Amniotic stem cell (primary cell): ENCODE measurements at regions not wholly inside any gene's neighbourhood (a gene's known extent, or its start where the extent isn't known, plus 50 kb on each side); places are given as distances from the start of the nearest gene placed in this dataset.

Experiments used
- DNase-seq: peaks from one replicate; lab custom pipeline; 2025; lab: John Stamatoyannopoulos, UW

- no peak for DNase-seq
Observed at GRCh38 chr2:21694079-21694878, 570.5 kb downstream of the TDRD15 start.

GRCh38 chr2:21696900-21697299, 573.1 kb downstream of the TDRD15 start:
- no peak for DNase-seq

DNA sequence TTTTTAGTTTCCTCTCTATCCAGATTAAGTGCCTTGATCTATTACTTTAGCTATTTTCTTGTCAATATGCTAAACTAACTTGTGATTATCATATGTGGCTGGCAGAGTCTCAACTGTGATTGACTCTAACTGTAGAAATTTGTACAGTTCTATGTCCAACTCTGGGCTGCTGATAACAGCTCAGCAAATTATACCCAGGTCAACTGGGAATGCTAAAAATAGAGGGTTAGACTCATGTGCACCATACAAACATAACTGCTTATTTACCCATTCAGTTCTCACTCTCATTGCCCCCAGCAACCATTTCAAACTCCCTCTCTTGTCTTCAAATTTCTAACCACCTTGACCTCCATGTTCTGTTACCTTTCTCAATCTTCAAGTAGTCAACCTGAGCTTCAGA, 576.9 kb downstream of the TDRD15 start:
- DNase-seq = no peak

DNA sequence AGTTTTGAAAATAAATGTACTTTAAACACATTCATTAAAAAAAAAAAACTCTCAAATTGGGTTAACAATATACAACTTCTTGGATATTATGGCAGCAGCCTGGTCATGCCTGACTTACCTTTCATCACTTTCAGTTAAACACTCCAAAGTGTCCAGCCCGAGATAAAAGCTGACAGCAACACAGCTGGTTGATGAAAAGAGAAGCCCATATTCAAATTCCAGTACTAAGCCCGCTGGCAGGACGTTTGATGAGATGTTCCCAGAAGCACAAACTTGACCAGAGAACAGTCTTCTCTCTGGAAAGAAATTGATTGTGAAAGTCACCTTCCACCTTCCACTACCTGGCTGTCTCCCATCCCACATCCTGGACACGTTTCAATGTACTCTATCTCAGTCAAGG, 586.3 kb downstream of the TDRD15 start:
- DNase-seq = no peak

DNA sequence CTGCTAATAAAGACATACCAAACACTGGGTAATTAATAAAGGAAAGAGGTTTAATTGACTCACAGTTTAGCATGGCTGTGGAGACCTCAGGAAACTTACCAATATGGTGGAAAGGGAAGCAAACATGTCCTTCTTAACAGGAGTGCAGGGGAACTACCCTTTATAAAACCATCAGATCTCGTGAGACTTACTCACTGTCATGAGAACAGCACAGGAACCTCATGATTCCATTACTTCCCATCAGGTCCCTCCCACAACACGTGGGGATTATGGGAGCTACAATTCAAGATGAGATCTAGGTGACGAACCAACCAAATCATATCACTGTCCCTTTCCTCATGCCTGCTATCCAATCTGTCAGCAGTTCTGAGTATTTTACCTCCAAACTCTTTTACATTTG, 586.7 kb downstream of the TDRD15 start:
- no peak for DNase-seq

DNA sequence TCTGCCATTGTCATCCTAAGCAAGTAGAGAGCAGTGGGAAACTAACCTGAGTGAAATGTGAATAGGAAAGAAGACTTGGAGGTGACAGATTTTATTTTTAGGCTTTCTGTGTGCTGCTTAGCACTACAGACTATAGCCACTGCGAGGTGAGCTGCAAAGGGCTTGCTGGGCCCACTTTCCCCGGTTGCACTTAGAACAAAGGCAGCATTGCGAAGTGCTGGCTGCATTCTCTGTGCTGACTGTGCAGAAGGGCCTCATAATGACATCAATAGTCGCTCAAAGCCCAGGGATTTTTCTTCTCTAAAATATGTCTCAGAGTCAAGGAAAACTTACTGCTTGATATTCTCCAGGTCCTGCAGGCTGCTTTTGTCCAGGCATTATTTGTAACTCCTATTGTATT, 592.1 kb downstream of the TDRD15 start:
- DNase-seq = no peak

DNA sequence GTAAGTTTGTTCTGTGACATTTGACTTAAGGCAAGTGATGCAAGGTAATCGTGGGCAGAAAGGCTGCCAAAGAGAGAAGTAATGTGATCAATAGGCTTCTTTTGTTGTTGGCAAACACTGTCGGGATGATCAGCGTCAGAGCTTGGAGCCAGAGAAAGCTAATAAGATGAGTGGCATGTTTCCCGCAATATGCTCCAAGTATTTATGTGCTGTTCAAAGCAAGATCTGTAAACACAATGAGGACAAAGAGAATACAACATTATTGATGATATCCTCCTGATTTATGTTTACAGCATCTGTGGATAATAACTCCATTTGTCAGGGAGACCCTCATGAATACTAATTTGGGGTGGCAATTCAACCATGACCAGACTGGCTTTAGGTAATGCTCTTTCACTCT, 603.3 kb downstream of the TDRD15 start:
- DNase-seq = no peak

DNA sequence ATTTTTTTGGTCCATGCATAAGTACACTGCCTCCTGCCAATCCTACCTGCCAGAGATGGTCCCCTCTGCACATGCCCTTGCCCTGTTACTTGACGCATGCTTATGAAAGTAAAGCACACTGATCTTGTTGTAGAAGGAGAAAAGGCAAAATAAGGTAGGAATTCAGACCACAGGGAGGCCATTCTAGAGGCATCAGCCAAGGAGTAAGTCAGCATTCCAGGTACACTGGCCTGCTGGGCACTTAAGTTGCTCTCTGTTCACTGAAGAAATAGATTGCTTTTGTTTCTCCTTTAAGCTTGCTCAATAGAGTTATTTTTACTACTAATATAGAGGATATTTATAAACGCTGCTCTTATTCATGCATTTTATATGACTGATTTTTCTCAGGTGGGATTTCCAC, 604.4 kb downstream of the TDRD15 start:
- DNase-seq = no peak

DNA sequence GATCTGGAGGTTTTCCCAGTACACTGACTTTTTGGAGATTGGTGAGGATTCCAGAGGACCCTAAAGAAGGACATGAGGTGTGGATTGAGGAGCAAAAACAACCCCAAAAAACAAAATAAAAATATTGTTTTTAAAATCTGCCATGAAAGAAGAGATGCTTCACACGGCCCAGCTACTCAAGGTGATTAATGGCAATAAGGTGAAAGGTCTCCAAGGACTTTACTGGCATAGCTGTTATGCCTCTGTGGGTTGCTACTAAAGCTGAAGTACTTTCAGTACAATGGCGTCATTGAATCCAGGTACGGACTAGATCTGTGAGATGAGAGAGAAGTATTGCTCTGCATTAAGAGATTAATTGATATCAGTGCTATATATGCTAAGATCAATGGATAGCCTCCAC, 606.4 kb downstream of the TDRD15 start:
- DNase-seq = no peak

DNA sequence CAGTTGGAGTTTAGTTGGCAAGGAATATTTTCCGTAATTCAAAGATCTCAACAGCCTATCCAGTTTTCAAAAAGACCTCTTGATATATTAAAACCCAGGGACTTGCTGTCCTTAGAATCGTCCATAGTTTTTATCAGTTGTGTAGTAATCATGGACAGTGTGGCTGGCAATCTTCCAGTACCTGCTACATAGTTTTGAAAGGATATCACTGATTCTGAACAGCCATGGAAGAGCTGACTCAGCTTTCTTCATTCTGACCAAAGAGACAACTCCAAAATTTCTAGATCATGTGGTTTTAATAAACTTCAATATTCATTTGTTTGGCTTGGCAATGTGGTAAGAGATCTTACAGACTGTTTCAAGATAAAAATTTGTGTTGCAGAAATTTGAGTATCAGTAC, 616.7 kb downstream of the TDRD15 start:
- no peak for DNase-seq

DNA sequence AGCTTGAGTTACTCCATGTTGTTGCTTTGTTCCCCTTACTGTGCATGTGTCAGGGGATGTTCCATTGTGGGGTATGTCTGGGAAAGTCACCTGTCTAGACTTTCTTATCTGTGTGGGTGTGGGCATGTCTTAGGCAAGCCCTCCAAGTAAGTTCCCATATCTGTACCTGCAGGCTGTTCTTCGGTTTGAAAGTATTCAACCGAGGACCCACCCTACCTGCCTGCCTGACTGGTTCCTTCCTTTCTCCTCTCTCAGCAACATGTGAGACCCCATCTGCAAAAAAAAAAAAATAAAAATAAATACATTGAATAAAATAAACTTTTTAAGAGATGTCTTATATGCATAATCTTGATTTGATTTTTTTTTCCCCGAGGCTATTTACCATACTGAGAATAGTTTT, 622.7 kb downstream of the TDRD15 start:
- no peak for DNase-seq

GRCh38 chr2:21748501-21748900, 624.7 kb downstream of the TDRD15 start:
- no peak for DNase-seq

DNA sequence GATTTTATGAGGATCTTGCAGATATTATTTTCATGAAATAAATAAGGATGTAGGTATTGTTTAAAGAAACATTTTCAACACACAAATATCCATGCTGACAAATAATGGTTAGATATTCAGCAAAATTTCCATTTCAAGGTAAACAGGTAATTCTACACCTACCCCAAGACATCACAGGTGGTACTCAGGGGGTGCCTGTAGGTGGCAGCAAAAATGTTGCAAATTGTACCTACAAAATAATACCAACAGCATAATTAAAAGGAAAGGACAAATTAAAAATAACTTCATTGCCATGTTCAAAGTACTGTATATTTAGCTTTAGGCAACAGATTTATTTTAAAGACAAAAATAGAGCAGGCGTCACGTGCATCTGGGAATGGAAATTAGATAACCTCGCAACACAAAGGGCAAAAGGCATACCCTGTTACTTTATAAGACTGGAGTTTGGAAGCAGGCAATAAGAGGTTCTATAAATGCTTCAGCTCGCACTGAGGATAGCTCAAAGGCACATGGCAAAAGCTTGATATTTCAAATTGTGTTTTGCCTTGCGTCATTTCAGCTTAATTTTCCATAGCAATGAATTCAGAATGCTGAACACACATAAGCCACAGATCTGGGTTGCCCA, 630.5 kb downstream of the TDRD15 start:
- no peak for DNase-seq

DNA sequence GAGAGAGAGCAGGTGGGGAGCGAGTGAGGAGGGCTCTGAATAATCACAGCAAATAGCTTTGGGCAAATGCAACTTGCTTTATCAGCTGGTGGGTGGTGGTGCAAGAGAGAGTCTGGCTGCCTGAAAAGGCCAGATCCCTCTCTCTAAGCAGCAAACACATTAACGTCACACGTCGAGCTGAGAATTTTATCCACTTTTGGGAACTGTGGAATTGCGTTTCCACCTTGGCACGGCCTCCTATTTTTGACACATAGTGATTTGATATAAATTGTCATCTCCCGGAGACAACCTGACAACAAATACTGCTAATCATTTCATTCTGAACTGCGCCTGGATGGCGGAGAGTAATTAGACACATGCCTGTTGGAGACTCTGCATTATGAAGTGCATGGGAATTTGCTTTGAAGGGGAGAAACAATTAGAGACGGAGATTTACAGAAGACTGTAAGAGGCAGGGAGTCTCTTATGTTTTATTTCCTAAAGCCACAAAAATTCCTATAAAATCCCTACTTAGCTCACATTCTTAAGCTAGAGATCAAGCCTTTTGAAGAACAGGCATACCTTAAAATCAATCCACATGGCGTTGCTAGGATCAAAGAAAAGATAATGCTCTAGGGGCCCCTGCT, 634.1 kb downstream of the TDRD15 start:
- no peak for DNase-seq

- no peak for DNase-seq
Observed at GRCh38 chr2:21759819-21760218, 636.1 kb downstream of the TDRD15 start.

- no peak for DNase-seq
Observed at GRCh38 chr2:21761361-21761760, 637.6 kb downstream of the TDRD15 start.

- DNase-seq = no peak
Observed at GRCh38 chr2:21763501-21763900, 639.7 kb downstream of the TDRD15 start.

GRCh38 chr2:21770787-21771186, 647.0 kb downstream of the TDRD15 start:
- no peak for DNase-seq

DNA sequence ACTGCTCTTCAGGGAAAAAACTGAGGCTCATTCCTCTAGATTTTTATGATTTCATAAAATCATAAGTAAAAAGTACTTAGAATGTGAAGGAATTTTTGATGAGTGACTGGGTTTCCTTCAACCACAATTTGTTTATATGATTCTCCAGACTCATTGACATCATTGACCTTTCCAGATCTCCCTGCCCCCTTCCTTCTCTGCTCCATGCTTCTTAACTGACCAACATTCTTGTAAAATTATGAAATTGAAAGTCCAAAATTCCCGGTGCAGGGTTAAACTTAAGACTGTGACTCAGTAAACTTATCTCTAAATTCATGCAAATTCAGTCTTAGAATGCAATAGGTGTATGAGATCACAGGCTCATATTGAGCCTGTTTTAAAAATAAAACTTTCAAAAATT, 648.9 kb downstream of the TDRD15 start:
- DNase-seq = no peak

GRCh38 chr2:21773168-21773567, 649.4 kb downstream of the TDRD15 start:
- no peak for DNase-seq

DNA sequence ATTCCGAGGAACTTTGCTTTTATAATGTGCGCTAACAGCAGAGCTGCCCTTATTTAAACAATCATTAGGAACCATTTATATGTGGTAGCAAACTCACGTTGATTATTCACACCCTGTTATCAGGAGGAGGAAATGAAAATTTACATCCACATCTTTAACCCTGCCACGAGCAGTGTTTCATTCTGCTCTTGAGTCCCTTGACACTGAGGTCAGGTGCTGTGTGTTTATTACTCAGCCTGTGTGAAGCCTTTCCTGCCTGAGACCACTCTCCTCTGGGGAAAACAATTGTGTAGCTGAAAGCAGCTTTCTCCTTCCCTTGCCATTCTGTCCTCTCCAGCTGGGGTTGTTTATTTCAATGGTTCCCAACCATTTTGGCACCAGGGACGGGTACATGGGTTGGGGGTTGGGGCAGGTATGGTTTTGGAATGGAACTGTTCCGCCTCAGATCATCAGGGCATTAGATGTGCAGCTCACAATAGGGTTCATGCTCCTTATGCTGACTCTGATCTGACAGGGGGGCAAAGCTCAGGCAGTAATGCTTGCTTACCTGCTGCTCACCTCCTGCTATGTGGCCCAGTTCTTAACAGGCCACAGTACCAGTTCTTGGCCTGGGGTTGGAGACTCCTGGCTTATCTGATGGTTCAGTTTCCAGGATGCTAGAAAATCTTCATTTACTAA, 651.1 kb downstream of the TDRD15 start:
- no peak for DNase-seq

- no peak for DNase-seq
Observed at GRCh38 chr2:21779786-21780185, 656.0 kb downstream of the TDRD15 start.

DNA sequence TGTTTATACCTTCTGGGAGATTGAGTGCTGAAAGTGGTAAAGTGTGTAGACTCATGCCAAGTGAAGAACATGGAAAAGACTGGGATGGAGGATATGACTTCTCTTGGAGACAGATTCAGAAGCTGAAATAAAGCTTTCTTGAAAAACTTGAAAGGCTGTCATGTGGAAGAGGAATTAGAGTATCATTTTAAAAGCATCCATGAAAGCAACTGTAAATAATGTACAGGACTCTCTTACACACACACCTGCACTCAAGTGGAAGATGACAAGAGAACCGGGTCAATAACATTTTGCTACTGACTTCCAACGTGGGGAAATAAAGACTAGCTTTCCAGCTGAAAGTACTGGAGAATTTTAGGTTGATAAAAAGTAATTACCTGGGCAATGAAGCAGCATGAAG, 658.2 kb downstream of the TDRD15 start:
- DNase-seq = no peak
